NB4 (cell line): ENCODE measurements at regions not wholly inside any gene's neighbourhood (a gene's known extent, or its start where the extent isn't known, plus 50 kb on each side); places are given as distances from the start of the nearest gene placed in this dataset.

ENCODE experiments used
- DNase-seq: peaks from one replicate; pipeline ENCODE4 v3.0.0; 2010; ENCODE audit warnings: low read depth
- H3K4me3 ChIP-seq: one replicate; pipeline ENCODE4 v1.5.1; 2011; ENCODE audit warnings: mild to moderate bottlenecking, low read depth, low read length, moderate library complexity
- MYC ChIP-seq: IDR thresholded peaks from 2 replicates; pipeline ENCODE4 v1.6.1; 2011; ENCODE audit warnings: low read depth, low read length
- POLR2A ChIP-seq: IDR thresholded peaks from 2 replicates; pipeline ENCODE4 v1.6.1; 2011; ENCODE audit warnings: mild to moderate bottlenecking; ENCODE audit not compliant: insufficient read length; ENCODE audit errors: extremely low read depth
- TF ChIP-seq, protein P1 (sequence below): IDR thresholded peaks from one replicate; pipeline ENCODE4 v1.5.1; 2012; ENCODE audit warnings: low read depth, low read length
- TF ChIP-seq, protein P2 (sequence below): IDR thresholded peaks from 2 replicates; pipeline ENCODE4 v1.6.1; 2011; ENCODE audit warnings: low read depth, low read length

- DNase-seq = no peak
- no peak overlapping the region for H3K4me3 ChIP-seq
- TF ChIP-seq, protein P1, sequence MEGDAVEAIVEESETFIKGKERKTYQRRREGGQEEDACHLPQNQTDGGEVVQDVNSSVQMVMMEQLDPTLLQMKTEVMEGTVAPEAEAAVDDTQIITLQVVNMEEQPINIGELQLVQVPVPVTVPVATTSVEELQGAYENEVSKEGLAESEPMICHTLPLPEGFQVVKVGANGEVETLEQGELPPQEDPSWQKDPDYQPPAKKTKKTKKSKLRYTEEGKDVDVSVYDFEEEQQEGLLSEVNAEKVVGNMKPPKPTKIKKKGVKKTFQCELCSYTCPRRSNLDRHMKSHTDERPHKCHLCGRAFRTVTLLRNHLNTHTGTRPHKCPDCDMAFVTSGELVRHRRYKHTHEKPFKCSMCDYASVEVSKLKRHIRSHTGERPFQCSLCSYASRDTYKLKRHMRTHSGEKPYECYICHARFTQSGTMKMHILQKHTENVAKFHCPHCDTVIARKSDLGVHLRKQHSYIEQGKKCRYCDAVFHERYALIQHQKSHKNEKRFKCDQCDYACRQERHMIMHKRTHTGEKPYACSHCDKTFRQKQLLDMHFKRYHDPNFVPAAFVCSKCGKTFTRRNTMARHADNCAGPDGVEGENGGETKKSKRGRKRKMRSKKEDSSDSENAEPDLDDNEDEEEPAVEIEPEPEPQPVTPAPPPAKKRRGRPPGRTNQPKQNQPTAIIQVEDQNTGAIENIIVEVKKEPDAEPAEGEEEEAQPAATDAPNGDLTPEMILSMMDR = no peak
Measured at GRCh38 chr2:83747141-83747540, 711.9 kb downstream of the SUCLG1 start.

DNA sequence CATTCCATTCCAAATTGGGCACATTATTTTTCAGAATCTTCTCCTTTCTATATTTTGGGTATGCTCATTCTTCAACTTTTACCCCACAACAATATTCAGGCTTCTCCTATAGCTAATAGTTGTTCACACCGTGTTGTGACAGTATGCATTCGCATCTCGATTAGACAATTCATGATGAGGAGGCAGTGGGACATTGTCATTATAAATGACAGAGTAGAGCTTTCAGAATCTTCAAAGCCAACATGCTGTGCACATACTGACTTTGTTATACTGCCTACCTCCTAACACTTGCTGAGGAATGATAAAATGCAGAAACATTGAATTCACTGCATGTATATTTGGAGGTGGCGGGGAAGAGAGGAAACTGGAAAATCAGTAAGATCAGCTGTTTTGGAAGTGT is 714.2 kb downstream of the SUCLG1 start:
- no peak overlapping the region for H3K4me3 ChIP-seq
- DNase-seq = no peak
- TF ChIP-seq, protein P2, sequence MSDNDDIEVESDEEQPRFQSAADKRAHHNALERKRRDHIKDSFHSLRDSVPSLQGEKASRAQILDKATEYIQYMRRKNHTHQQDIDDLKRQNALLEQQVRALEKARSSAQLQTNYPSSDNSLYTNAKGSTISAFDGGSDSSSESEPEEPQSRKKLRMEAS = no peak
- TF ChIP-seq, protein P1 = no peak
- TF ChIP-seq MYC (no peak), POLR2A (no peak)

GRCh38 chr2:83742117-83742782 is 716.8 kb downstream of the SUCLG1 start:
- TF ChIP-seq MYC (no peak), POLR2A (no peak)
- TF ChIP-seq, protein P1 = no peak
- TF ChIP-seq, protein P2 = no peak
- no peak overlapping the region for H3K4me3 ChIP-seq
- DNase-seq = no peak

DNA sequence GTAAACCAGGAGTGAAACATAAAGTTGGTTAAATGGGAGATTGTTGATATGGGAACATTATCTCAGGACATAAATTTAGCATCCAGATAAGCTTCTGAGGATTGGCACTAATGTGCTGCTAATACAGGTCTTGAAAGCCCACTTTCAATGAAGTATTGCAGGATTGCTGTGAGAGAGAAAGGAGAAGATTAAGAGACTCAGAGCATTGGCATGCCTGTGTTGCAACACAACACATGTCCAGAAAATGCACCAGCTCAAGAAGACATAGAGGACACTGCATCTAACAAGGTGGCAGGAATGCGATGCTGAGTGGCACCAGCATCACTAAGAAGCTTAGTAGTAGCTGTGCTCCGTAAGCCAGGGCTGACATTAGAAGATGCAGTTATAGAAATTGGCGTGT is 728.9 kb downstream of the SUCLG1 start:
- no peak overlapping the region for H3K4me3 ChIP-seq
- DNase-seq = no peak
- TF ChIP-seq POLR2A = no peak
- TF ChIP-seq, protein P1 = no peak
- TF ChIP-seq MYC = no peak
- TF ChIP-seq, protein P2 = no peak

GRCh38 chr2:83725735-83726134 is 733.3 kb downstream of the SUCLG1 start:
- TF ChIP-seq, protein P1 = no peak
- TF ChIP-seq, protein P2 = no peak
- TF ChIP-seq POLR2A = no peak
- no peak for TF ChIP-seq MYC
- no peak for DNase-seq
- no peak overlapping the region for H3K4me3 ChIP-seq

DNA sequence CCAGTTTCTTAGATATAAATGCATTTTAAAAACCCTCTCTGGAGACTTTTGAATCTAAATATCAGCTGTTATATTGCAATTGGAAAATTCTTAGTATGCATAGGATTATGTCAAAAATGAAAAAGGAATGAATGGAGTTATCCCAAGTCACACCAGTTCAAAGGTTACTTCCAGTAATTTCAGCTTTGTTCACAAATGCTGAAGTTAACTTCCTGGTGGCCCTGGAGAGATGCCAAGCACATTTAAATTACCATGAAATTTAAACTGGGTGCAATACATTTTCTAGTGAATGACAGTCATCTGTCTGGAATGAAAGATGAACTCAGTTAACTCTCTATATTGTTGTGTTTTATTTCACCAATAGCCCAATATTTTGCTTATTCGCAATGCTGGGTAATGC is 753.9 kb downstream of the SUCLG1 start:
- TF ChIP-seq POLR2A (no peak), MYC (no peak)
- TF ChIP-seq, protein P1 = no peak
- TF ChIP-seq, protein P2 = no peak
- DNase-seq = no peak
- no peak overlapping the region for H3K4me3 ChIP-seq
